SIG-M5 (cell line): ENCODE measurements at regions not wholly inside any gene's neighbourhood (a gene's known extent, or its start where the extent isn't known, plus 50 kb on each side); places are given as distances from the start of the nearest gene placed in this dataset.
"Not testable (repeated sequence)": the region's sequence is repeated elsewhere in the genome, so short reads cannot be mapped to it uniquely, and the experiment has no call there.

ENCODE experiments used
- DNase-seq: peaks from one replicate; lab custom pipeline; 2025; lab: John Stamatoyannopoulos, UW

GRCh38 chr2:117199511-117199910 lies 615.0 kb upstream of the DDX18 start:
- no peak for DNase-seq

- no peak for DNase-seq
Observed at GRCh38 chr2:117212562-117212961, 601.9 kb upstream of the DDX18 start.

GRCh38 chr2:117217145-117217544 lies 597.3 kb upstream of the DDX18 start:
- no peak for DNase-seq

GRCh38 chr2:117222809-117223208 lies 591.7 kb upstream of the DDX18 start:
- DNase-seq, result no peak

- no peak for DNase-seq
Observed at GRCh38 chr2:117232305-117232704, 582.2 kb upstream of the DDX18 start.

- no peak for DNase-seq
Observed at GRCh38 chr2:117257362-117257761, 557.1 kb upstream of the DDX18 start.

- no peak for DNase-seq
Observed at GRCh38 chr2:117269574-117269973, 544.9 kb upstream of the DDX18 start.

GRCh38 chr2:117271631-117272030 lies 542.9 kb upstream of the DDX18 start:
- DNase-seq, result no peak

- no peak for DNase-seq
Observed at GRCh38 chr2:117273009-117273671, 541.4 kb upstream of the DDX18 start.

- DNase-seq, result no peak
Observed at GRCh38 chr2:117293012-117293411, 521.5 kb upstream of the DDX18 start.

- DNase-seq, result no peak
Observed at GRCh38 chr2:117299451-117299850, 515.0 kb upstream of the DDX18 start.

- no peak for DNase-seq
Observed at GRCh38 chr2:117308861-117309770, 505.4 kb upstream of the DDX18 start.

GRCh38 chr2:117321816-117322215 lies 492.7 kb upstream of the DDX18 start:
- DNase-seq, result no peak

GRCh38 chr2:117323331-117323730 lies 491.2 kb upstream of the DDX18 start:
- DNase-seq, result no peak

- DNase-seq, result no peak
Observed at GRCh38 chr2:117330641-117331040, 483.9 kb upstream of the DDX18 start.

GRCh38 chr2:117335967-117336366 lies 478.5 kb upstream of the DDX18 start:
- no peak for DNase-seq

GRCh38 chr2:117336496-117336895 lies 478.0 kb upstream of the DDX18 start:
- DNase-seq, result no peak

- not testable (repeated sequence) for DNase-seq
Observed at GRCh38 chr2:117337981-117338380, 476.5 kb upstream of the DDX18 start.

GRCh38 chr2:117339980-117340379 lies 474.5 kb upstream of the DDX18 start:
- DNase-seq, result no peak

GRCh38 chr2:117341690-117342089 lies 472.8 kb upstream of the DDX18 start:
- DNase-seq, result no peak

GRCh38 chr2:117342415-117342814 lies 472.1 kb upstream of the DDX18 start:
- DNase-seq, result no peak

GRCh38 chr2:117349687-117350086 lies 464.8 kb upstream of the DDX18 start:
- DNase-seq, result no peak

- DNase-seq, result no peak
Observed at GRCh38 chr2:117351396-117351795, 463.1 kb upstream of the DDX18 start.
